ENCODE measurements at regions not wholly inside any gene's neighbourhood (a gene's known extent, or its start where the extent isn't known, plus 50 kb on each side); places are given as distances from the start of the nearest gene placed in this dataset.

DNA sequence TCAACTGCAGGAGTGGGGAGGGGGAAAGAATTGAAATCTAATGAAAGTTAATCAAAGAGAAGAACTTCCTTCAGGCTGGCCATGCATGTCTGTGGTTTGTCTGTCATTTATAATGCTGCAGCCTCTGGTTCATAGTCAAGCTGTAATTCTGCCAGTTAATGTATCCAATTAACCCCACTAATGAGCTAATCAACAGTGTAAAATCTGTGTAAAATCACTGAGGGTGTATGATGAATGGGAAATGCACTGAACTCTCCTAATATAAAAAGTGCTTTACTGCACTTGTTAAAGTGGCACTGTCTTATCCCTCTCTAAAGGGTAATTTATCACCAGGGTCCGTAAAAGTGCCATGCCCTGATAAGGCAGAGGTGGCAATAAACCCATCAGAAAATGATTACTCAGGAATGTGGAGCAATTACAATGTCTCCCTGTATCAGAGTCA, 798.1 kb downstream of the PDHA2 start:
- H3K36me3 Mint-ChIP-seq (ENCODE audit: low read depth) = no peaks in the 10 kb centered on the region
- DNase-seq (ENCODE audit: low spot score) (no peak), ATAC-seq (no peak)
- peaks cover 5% of the 10 kb centered on the region; the same call in 2 of the 3 replicates for H3K4me1 Mint-ChIP-seq
- Histone ChIP-seq H3F3A (replicated peaks; ENCODE audit: low read depth) (no peaks in the 10 kb centered on the region), H3K9me2 (ENCODE audit: insufficient read depth) (no peaks in the 10 kb centered on the region; the same call in 1 of the 2 replicates), H3K4me2 (no peak overlapping the region), H3K79me2 (replicated peaks; ENCODE audit: insufficient read depth) (no peaks in the 10 kb centered on the region), H3K36me3 (ENCODE audit: insufficient read depth) (no peaks in the 10 kb centered on the region), H3K4me1 (ENCODE audit: insufficient read depth) (no peaks in the 10 kb centered on the region), H2AFZ (no peak overlapping the region), H4K20me1 (replicated peaks; ENCODE audit: insufficient read depth) (no peaks in the 10 kb centered on the region), H3K27ac (ENCODE audit: low read depth) (no peak overlapping the region), H3K27me3 (ENCODE audit: insufficient read depth) (no peaks in the 10 kb centered on the region), H3K4me3 (no peak overlapping the region)
- H3K27me3 Mint-ChIP-seq (ENCODE audit: insufficient read depth, low read depth, poor library complexity) = peaks cover 6% of the 10 kb centered on the region
- H3K27ac Mint-ChIP-seq = no peak overlapping the region
- peaks cover 3% of the 10 kb centered on the region; the same call in 1 of the 3 replicates for H3K9me3 Mint-ChIP-seq
- no peak for TF ChIP-seq EZH2 (IDR thresholded peaks at IDR 0.05; ENCODE audit: low read depth, unreplicated experiment)
- no peak for TF ChIP-seq ZNF114 (CRISPR knock-in tag; IDR thresholded peaks at IDR 0.05)
- TF ChIP-seq EZH2phosphoT487 (IDR thresholded peaks at IDR 0.05; ENCODE audit: unreplicated experiment) = no peak
- TF ChIP-seq, protein P1, sequence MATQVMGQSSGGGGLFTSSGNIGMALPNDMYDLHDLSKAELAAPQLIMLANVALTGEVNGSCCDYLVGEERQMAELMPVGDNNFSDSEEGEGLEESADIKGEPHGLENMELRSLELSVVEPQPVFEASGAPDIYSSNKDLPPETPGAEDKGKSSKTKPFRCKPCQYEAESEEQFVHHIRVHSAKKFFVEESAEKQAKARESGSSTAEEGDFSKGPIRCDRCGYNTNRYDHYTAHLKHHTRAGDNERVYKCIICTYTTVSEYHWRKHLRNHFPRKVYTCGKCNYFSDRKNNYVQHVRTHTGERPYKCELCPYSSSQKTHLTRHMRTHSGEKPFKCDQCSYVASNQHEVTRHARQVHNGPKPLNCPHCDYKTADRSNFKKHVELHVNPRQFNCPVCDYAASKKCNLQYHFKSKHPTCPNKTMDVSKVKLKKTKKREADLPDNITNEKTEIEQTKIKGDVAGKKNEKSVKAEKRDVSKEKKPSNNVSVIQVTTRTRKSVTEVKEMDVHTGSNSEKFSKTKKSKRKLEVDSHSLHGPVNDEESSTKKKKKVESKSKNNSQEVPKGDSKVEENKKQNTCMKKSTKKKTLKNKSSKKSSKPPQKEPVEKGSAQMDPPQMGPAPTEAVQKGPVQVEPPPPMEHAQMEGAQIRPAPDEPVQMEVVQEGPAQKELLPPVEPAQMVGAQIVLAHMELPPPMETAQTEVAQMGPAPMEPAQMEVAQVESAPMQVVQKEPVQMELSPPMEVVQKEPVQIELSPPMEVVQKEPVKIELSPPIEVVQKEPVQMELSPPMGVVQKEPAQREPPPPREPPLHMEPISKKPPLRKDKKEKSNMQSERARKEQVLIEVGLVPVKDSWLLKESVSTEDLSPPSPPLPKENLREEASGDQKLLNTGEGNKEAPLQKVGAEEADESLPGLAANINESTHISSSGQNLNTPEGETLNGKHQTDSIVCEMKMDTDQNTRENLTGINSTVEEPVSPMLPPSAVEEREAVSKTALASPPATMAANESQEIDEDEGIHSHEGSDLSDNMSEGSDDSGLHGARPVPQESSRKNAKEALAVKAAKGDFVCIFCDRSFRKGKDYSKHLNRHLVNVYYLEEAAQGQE (IDR thresholded peaks at IDR 0.05; ENCODE audit: unreplicated experiment) = no peak
- TF ChIP-seq NANOG (IDR thresholded peaks at IDR 0.05; ENCODE audit: borderline replicate concordance) = no peak
- TF ChIP-seq JUNB (IDR thresholded peaks at IDR 0.05; ENCODE audit: unreplicated experiment) = no peak
- no peak for TF ChIP-seq CREB1 (CRISPR knock-in tag; IDR thresholded peaks at IDR 0.05; ENCODE audit: low read depth)
- TF ChIP-seq STAT1 (IDR thresholded peaks at IDR 0.05; ENCODE audit: unreplicated experiment) = no peak
- no peak for TF ChIP-seq POLR2AphosphoS5 (IDR thresholded peaks at IDR 0.05; ENCODE audit: low read depth)
- no peak overlapping the region for H3K4me3 Mint-ChIP-seq

DNA sequence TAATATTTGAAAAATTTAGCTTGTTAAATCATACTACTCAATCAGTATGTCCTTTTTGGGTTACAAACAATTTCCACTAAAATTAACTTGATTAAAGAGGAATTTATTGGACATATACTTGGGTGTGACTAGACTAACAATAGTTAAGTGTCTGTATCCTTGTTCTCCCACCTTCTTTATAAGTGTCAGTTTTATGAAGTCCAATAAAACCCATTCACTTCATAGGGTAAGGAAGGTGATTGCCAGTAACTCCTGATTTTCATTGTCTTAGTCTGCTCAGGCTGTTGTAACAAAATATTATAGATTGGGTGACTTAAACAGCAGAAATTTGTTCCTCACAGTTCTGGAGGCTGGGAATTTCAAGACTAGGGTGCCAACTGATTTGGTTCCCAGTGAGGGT, 800.0 kb downstream of the PDHA2 start:
- Histone ChIP-seq H4K20me1 (replicated peaks; ENCODE audit: insufficient read depth) (no peaks in the 10 kb centered on the region), H2AFZ (no peak overlapping the region), H3K4me2 (no peak overlapping the region), H3K4me3 (no peak overlapping the region), H3F3A (replicated peaks; ENCODE audit: low read depth) (no peaks in the 10 kb centered on the region), H3K36me3 (ENCODE audit: insufficient read depth) (no peaks in the 10 kb centered on the region), H3K79me2 (replicated peaks; ENCODE audit: insufficient read depth) (no peaks in the 10 kb centered on the region), H3K4me1 (ENCODE audit: insufficient read depth) (no peaks in the 10 kb centered on the region), H3K27ac (ENCODE audit: low read depth) (no peak overlapping the region), H3K27me3 (ENCODE audit: insufficient read depth) (no peaks in the 10 kb centered on the region), H3K9me2 (ENCODE audit: insufficient read depth) (no peaks in the 10 kb centered on the region; the same call in 1 of the 2 replicates)
- no peaks in the 10 kb centered on the region for H3K9me3 Mint-ChIP-seq
- TF ChIP-seq EZH2 (IDR thresholded peaks at IDR 0.05; ENCODE audit: low read depth, unreplicated experiment) (no peak), EZH2phosphoT487 (IDR thresholded peaks at IDR 0.05; ENCODE audit: unreplicated experiment) (no peak), POLR2AphosphoS5 (IDR thresholded peaks at IDR 0.05; ENCODE audit: low read depth) (no peak), ZNF114 (CRISPR knock-in tag; IDR thresholded peaks at IDR 0.05) (no peak), ZNF331 (CRISPR knock-in tag; IDR thresholded peaks at IDR 0.05; ENCODE audit: low read depth) (no peak), JUNB (IDR thresholded peaks at IDR 0.05; ENCODE audit: unreplicated experiment) (no peak)
- TF ChIP-seq, protein P2, sequence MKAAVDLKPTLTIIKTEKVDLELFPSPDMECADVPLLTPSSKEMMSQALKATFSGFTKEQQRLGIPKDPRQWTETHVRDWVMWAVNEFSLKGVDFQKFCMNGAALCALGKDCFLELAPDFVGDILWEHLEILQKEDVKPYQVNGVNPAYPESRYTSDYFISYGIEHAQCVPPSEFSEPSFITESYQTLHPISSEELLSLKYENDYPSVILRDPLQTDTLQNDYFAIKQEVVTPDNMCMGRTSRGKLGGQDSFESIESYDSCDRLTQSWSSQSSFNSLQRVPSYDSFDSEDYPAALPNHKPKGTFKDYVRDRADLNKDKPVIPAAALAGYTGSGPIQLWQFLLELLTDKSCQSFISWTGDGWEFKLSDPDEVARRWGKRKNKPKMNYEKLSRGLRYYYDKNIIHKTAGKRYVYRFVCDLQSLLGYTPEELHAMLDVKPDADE (IDR thresholded peaks at IDR 0.05) = no peak
- no peak overlapping the region for H3K4me3 Mint-ChIP-seq
- no peak overlapping the region for H3K27ac Mint-ChIP-seq
- peaks cover 6% of the 10 kb centered on the region for H3K27me3 Mint-ChIP-seq (ENCODE audit: insufficient read depth, low read depth, poor library complexity)
- peaks cover 5% of the 10 kb centered on the region; the same call in 2 of the 3 replicates for H3K4me1 Mint-ChIP-seq
- ATAC-seq (no peak), DNase-seq (ENCODE audit: low spot score) (no peak)
- H3K36me3 Mint-ChIP-seq (ENCODE audit: low read depth) = no peaks in the 10 kb centered on the region

Measured in GM23338 (cell line).